B cell (primary cell): ENCODE measurements at regions not wholly inside any gene's neighbourhood (a gene's known extent, or its start where the extent isn't known, plus 50 kb on each side); places are given as distances from the start of the nearest gene placed in this dataset.

Source experiments
- EZH2 ChIP-seq: IDR thresholded peaks from 2 replicates; pipeline ENCODE4 v1.6.1; 2012; ENCODE audit warnings: borderline replicate concordance, low read depth, mild to moderate bottlenecking, moderate library complexity, low read length; ENCODE audit not compliant: insufficient read depth, poor library complexity, severe bottlenecking
- TF ChIP-seq, protein P1 (sequence below): fragments of 200-600 bp; IDR thresholded peaks from one replicate; pipeline ENCODE4 v1.8.0; 2022; ENCODE audit warnings: antibody characterized with exemption, mild to moderate bottlenecking

- TF ChIP-seq, protein P1, sequence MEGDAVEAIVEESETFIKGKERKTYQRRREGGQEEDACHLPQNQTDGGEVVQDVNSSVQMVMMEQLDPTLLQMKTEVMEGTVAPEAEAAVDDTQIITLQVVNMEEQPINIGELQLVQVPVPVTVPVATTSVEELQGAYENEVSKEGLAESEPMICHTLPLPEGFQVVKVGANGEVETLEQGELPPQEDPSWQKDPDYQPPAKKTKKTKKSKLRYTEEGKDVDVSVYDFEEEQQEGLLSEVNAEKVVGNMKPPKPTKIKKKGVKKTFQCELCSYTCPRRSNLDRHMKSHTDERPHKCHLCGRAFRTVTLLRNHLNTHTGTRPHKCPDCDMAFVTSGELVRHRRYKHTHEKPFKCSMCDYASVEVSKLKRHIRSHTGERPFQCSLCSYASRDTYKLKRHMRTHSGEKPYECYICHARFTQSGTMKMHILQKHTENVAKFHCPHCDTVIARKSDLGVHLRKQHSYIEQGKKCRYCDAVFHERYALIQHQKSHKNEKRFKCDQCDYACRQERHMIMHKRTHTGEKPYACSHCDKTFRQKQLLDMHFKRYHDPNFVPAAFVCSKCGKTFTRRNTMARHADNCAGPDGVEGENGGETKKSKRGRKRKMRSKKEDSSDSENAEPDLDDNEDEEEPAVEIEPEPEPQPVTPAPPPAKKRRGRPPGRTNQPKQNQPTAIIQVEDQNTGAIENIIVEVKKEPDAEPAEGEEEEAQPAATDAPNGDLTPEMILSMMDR, result no peak
- no peak for TF ChIP-seq EZH2
Observed at GRCh38 chr2:109676346-109676902, 62.3 kb downstream of the SOWAHC start.
